ENCODE measurements at regions not wholly inside any gene's neighbourhood (a gene's known extent, or its start where the extent isn't known, plus 50 kb on each side); places are given as distances from the start of the nearest gene placed in this dataset.

- no peaks in the 10 kb centered on the region for H3K4me1 ChIP-seq (ENCODE audit: control insufficient read depth in 5 of 5, insufficient read depth in 5 of 5, low read length in 5 of 5)
- no peaks in the 10 kb centered on the region for H3K9me3 ChIP-seq (ENCODE audit: control insufficient read depth in 5 of 5, low read length in 5 of 5)
- no peak overlapping the region for H3K27ac ChIP-seq (ENCODE audit: low read depth, low read length)
- H3K36me3 ChIP-seq (ENCODE audit: control insufficient read depth in 5 of 5, insufficient read depth in 5 of 5, low read length in 5 of 5), result no peaks in the 10 kb centered on the region
- H3K27me3 ChIP-seq (ENCODE audit: control insufficient read depth in 5 of 5, insufficient read depth in 4 of 5, low read length in 5 of 5), result no peaks in the 10 kb centered on the region
- no peak overlapping the region for H3K4me3 ChIP-seq (ENCODE audit: low read depth in 1 of 5, low read length in 5 of 5)
- no peak overlapping the region for H3K9ac ChIP-seq (ENCODE audit: low read length in 5 of 5)
Observed at GRCh38 chr12:67137256-67137655, 131.9 kb upstream of the CAND1 start.

GRCh38 chr12:67141296-67142018, 127.7 kb upstream of the CAND1 start:
- no peaks in the 10 kb centered on the region for H3K27me3 ChIP-seq (ENCODE audit: control insufficient read depth in 5 of 5, insufficient read depth in 4 of 5, low read length in 5 of 5)
- no peaks in the 10 kb centered on the region for H3K36me3 ChIP-seq (ENCODE audit: control insufficient read depth in 5 of 5, insufficient read depth in 5 of 5, low read length in 5 of 5)
- H3K4me1 ChIP-seq (ENCODE audit: control insufficient read depth in 5 of 5, insufficient read depth in 5 of 5, low read length in 5 of 5), result no peaks in the 10 kb centered on the region
- H3K27ac ChIP-seq (ENCODE audit: low read depth, low read length), result no peak overlapping the region
- no peak overlapping the region for H3K9ac ChIP-seq (ENCODE audit: low read length in 5 of 5)
- no peaks in the 10 kb centered on the region for H3K9me3 ChIP-seq (ENCODE audit: control insufficient read depth in 5 of 5, low read length in 5 of 5)
- H3K4me3 ChIP-seq (ENCODE audit: low read depth in 1 of 5, low read length in 5 of 5), result no peak overlapping the region

DNA sequence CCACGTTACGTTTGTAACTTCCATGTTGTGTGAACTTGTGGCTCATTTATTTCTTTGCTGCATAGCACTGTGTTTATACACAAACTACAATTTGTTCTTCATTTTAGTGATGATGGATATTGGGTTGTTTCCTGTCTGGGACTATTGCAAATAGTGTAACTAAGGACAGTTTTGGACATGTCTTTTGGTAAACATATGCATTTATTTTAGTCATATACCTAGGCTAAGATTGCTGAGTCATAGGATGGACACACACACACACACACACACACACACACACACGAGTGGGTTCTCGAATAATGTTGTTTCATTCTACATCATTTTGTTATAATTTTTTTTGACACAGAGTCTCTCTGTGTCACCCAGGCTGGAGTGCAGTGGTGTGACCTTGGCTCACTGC, 123.5 kb upstream of the CAND1 start:
- Histone ChIP-seq H3K9me3 (ENCODE audit: control insufficient read depth in 5 of 5, low read length in 5 of 5) (no peaks in the 10 kb centered on the region), H3K9ac (ENCODE audit: low read length in 5 of 5) (no peak overlapping the region), H3K27me3 (ENCODE audit: control insufficient read depth in 5 of 5, insufficient read depth in 4 of 5, low read length in 5 of 5) (no peaks in the 10 kb centered on the region), H3K4me1 (ENCODE audit: control insufficient read depth in 5 of 5, insufficient read depth in 5 of 5, low read length in 5 of 5) (no peaks in the 10 kb centered on the region), H3K4me3 (ENCODE audit: low read depth in 1 of 5, low read length in 5 of 5) (no peak overlapping the region), H3K36me3 (ENCODE audit: control insufficient read depth in 5 of 5, insufficient read depth in 5 of 5, low read length in 5 of 5) (no peaks in the 10 kb centered on the region), H3K27ac (ENCODE audit: low read depth, low read length) (no peak overlapping the region)

- H3K9ac ChIP-seq (ENCODE audit: low read length in 5 of 5), result no peak overlapping the region
- H3K27ac ChIP-seq (ENCODE audit: low read depth, low read length), result no peak overlapping the region
- no peaks in the 10 kb centered on the region for H3K27me3 ChIP-seq (ENCODE audit: control insufficient read depth in 5 of 5, insufficient read depth in 4 of 5, low read length in 5 of 5)
- H3K4me1 ChIP-seq (ENCODE audit: control insufficient read depth in 5 of 5, insufficient read depth in 5 of 5, low read length in 5 of 5), result no peaks in the 10 kb centered on the region
- H3K9me3 ChIP-seq (ENCODE audit: control insufficient read depth in 5 of 5, low read length in 5 of 5), result no peaks in the 10 kb centered on the region
- H3K4me3 ChIP-seq (ENCODE audit: low read depth in 1 of 5, low read length in 5 of 5), result no peak overlapping the region
- no peaks in the 10 kb centered on the region for H3K36me3 ChIP-seq (ENCODE audit: control insufficient read depth in 5 of 5, insufficient read depth in 5 of 5, low read length in 5 of 5)
Observed at GRCh38 chr12:67147030-67147429, 122.1 kb upstream of the CAND1 start.

DNA sequence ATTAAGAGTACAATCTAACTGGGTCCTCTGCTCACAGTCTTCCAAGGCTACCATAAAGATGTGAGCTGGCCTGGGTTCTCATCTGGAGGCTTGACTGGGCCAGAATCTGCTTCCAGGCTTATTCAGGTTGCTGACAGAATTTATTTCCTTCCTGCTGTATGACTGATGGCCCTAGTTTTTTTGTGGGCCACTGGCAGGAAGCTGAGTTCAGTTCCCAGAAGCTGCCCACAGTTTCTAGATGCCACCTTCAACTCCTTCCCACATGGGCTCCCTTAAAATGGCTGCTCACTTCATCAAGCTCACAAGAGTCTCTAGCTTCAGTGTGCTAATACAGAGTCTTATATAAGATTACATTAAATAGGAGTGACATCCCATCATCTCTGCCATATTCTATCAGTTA, 121.7 kb upstream of the CAND1 start:
- no peaks in the 10 kb centered on the region for H3K27me3 ChIP-seq (ENCODE audit: control insufficient read depth in 5 of 5, insufficient read depth in 4 of 5, low read length in 5 of 5)
- no peak overlapping the region for H3K27ac ChIP-seq (ENCODE audit: low read depth, low read length)
- no peaks in the 10 kb centered on the region for H3K9me3 ChIP-seq (ENCODE audit: control insufficient read depth in 5 of 5, low read length in 5 of 5)
- no peaks in the 10 kb centered on the region for H3K4me1 ChIP-seq (ENCODE audit: control insufficient read depth in 5 of 5, insufficient read depth in 5 of 5, low read length in 5 of 5)
- H3K9ac ChIP-seq (ENCODE audit: low read length in 5 of 5), result no peak overlapping the region
- H3K4me3 ChIP-seq (ENCODE audit: low read depth in 1 of 5, low read length in 5 of 5), result no peak overlapping the region
- no peaks in the 10 kb centered on the region for H3K36me3 ChIP-seq (ENCODE audit: control insufficient read depth in 5 of 5, insufficient read depth in 5 of 5, low read length in 5 of 5)

GRCh38 chr12:67148265-67148664, 120.9 kb upstream of the CAND1 start:
- Histone ChIP-seq H3K4me1 (ENCODE audit: control insufficient read depth in 5 of 5, insufficient read depth in 5 of 5, low read length in 5 of 5) (no peaks in the 10 kb centered on the region), H3K36me3 (ENCODE audit: control insufficient read depth in 5 of 5, insufficient read depth in 5 of 5, low read length in 5 of 5) (no peaks in the 10 kb centered on the region), H3K4me3 (ENCODE audit: low read depth in 1 of 5, low read length in 5 of 5) (no peak overlapping the region), H3K9me3 (ENCODE audit: control insufficient read depth in 5 of 5, low read length in 5 of 5) (no peaks in the 10 kb centered on the region), H3K9ac (ENCODE audit: low read length in 5 of 5) (no peak overlapping the region), H3K27me3 (ENCODE audit: control insufficient read depth in 5 of 5, insufficient read depth in 4 of 5, low read length in 5 of 5) (no peaks in the 10 kb centered on the region), H3K27ac (ENCODE audit: low read depth, low read length) (no peak overlapping the region)

GRCh38 chr12:67151886-67152285, 117.3 kb upstream of the CAND1 start:
- Histone ChIP-seq H3K27ac (ENCODE audit: low read depth, low read length) (no peak overlapping the region), H3K4me1 (ENCODE audit: control insufficient read depth in 5 of 5, insufficient read depth in 5 of 5, low read length in 5 of 5) (no peaks in the 10 kb centered on the region), H3K27me3 (ENCODE audit: control insufficient read depth in 5 of 5, insufficient read depth in 4 of 5, low read length in 5 of 5) (peaks cover 0 to 3% (median 0%) of the 10 kb centered on the region in 5 donors), H3K36me3 (ENCODE audit: control insufficient read depth in 5 of 5, insufficient read depth in 5 of 5, low read length in 5 of 5) (no peaks in the 10 kb centered on the region), H3K9me3 (ENCODE audit: control insufficient read depth in 5 of 5, low read length in 5 of 5) (no peaks in the 10 kb centered on the region), H3K9ac (ENCODE audit: low read length in 5 of 5) (no peak overlapping the region), H3K4me3 (ENCODE audit: low read depth in 1 of 5, low read length in 5 of 5) (no peak overlapping the region)

DNA sequence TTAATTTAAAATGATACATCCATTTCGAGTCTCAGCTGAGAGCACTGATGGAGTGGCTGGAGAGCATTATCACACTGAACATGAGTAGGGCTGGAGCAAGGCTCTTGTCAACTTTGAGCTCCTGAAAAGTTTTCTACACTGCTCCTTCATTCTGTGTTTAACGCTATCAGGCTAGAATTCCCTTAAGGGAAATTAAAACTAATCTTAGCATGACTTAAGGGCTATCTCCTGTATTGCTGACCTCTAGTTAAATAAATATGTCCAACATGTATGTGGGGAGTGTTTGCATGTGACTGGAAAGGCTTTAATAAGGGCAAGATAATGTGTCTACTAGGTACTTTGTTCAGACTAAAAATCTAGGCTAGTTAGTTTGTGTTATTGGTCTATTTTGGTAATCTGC, 116.7 kb upstream of the CAND1 start:
- Histone ChIP-seq H3K4me3 (ENCODE audit: low read depth in 1 of 5, low read length in 5 of 5) (no peak overlapping the region), H3K9me3 (ENCODE audit: control insufficient read depth in 5 of 5, low read length in 5 of 5) (no peaks in the 10 kb centered on the region), H3K4me1 (ENCODE audit: control insufficient read depth in 5 of 5, insufficient read depth in 5 of 5, low read length in 5 of 5) (no peaks in the 10 kb centered on the region), H3K27ac (ENCODE audit: low read depth, low read length) (no peak overlapping the region), H3K36me3 (ENCODE audit: control insufficient read depth in 5 of 5, insufficient read depth in 5 of 5, low read length in 5 of 5) (no peaks in the 10 kb centered on the region), H3K27me3 (ENCODE audit: control insufficient read depth in 5 of 5, insufficient read depth in 4 of 5, low read length in 5 of 5) (peaks cover 0 to 3% (median 0%) of the 10 kb centered on the region in 5 donors), H3K9ac (ENCODE audit: low read length in 5 of 5) (no peak overlapping the region)

- no peak overlapping the region for H3K4me3 ChIP-seq (ENCODE audit: low read depth in 1 of 5, low read length in 5 of 5)
- no peak overlapping the region for H3K27ac ChIP-seq (ENCODE audit: low read depth, low read length)
- peaks cover 0 to 3% (median 0%) of the 10 kb centered on the region in 5 donors for H3K27me3 ChIP-seq (ENCODE audit: control insufficient read depth in 5 of 5, insufficient read depth in 4 of 5, low read length in 5 of 5)
Observed at GRCh38 chr12:67154901-67155300, 114.3 kb upstream of the CAND1 start.

GRCh38 chr12:67155863-67156262, 113.3 kb upstream of the CAND1 start:
- no peaks in the 10 kb centered on the region for H3K36me3 ChIP-seq (ENCODE audit: control insufficient read depth in 5 of 5, insufficient read depth in 5 of 5, low read length in 5 of 5)
- H3K9ac ChIP-seq (ENCODE audit: low read length in 5 of 5), result no peak overlapping the region
- H3K4me1 ChIP-seq (ENCODE audit: control insufficient read depth in 5 of 5, insufficient read depth in 5 of 5, low read length in 5 of 5), result no peaks in the 10 kb centered on the region
- H3K4me3 ChIP-seq (ENCODE audit: low read depth in 1 of 5, low read length in 5 of 5), result no peak overlapping the region
- peaks cover 0 to 3% (median 0%) of the 10 kb centered on the region in 5 donors for H3K27me3 ChIP-seq (ENCODE audit: control insufficient read depth in 5 of 5, insufficient read depth in 4 of 5, low read length in 5 of 5)
- H3K27ac ChIP-seq (ENCODE audit: low read depth, low read length), result no peak overlapping the region
- no peaks in the 10 kb centered on the region for H3K9me3 ChIP-seq (ENCODE audit: control insufficient read depth in 5 of 5, low read length in 5 of 5)

More at GRCh38 chr12:67154901-67155300, 114.3 kb upstream of the CAND1 start:
- Histone ChIP-seq H3K9me3 (ENCODE audit: control insufficient read depth in 5 of 5, low read length in 5 of 5) (no peaks in the 10 kb centered on the region), H3K4me1 (ENCODE audit: control insufficient read depth in 5 of 5, insufficient read depth in 5 of 5, low read length in 5 of 5) (no peaks in the 10 kb centered on the region), H3K9ac (ENCODE audit: low read length in 5 of 5) (no peak overlapping the region), H3K36me3 (ENCODE audit: control insufficient read depth in 5 of 5, insufficient read depth in 5 of 5, low read length in 5 of 5) (no peaks in the 10 kb centered on the region)

Measured in subcutaneous abdominal adipose tissue (tissue), 5 donors.